ENCODE measurements at regions not wholly inside any gene's neighbourhood (a gene's known extent, or its start where the extent isn't known, plus 50 kb on each side); places are given as distances from the start of the nearest gene placed in this dataset.

DNA sequence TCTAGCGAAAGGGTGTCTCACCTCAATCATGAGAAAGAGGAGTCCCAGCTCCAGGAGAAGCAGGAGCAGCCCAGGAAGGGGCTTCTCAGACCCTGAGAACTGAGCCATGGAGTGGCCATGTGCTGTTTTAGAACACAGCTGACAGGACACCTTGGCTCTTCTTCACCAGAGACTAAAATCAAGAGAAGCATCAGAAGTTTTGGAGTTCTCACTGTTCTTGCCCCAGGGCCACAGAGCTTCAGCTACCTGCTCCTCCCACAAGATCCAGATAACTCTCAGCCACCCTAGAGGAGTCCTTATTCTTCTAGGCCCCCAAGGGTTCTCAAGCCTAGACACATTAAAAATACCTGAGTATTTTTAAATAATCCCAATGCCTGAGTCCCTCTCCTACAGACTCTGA lies 99.6 kb upstream of the ATP8B1 start:
- TF ChIP-seq CTCF (IDR thresholded peaks at IDR 0.05) (no peak), EP300 (IDR thresholded peaks at IDR 0.05) (no peak), POLR2A (IDR thresholded peaks at IDR 0.05) (no peak)
